IMR-90 (cell line): ENCODE measurements at regions not wholly inside any gene's neighbourhood (a gene's known extent, or its start where the extent isn't known, plus 50 kb on each side); places are given as distances from the start of the nearest gene placed in this dataset.
"Not testable (repeated sequence)": the region's sequence is repeated elsewhere in the genome, so short reads cannot be mapped to it uniquely, and the experiment has no call there.

Experiments
- CEBPB ChIP-seq: IDR thresholded peaks from 2 replicates; pipeline ENCODE4 v1.6.1; 2012; ENCODE audit warnings: low read depth, low read length, improper control_type of control experiment
- POLR2A ChIP-seq: IDR thresholded peaks from 2 replicates; pipeline ENCODE4 v1.6.1; 2012; ENCODE audit warnings: mild to moderate bottlenecking, low read depth, low read length
- TF ChIP-seq, protein P1 (sequence below): conservative IDR thresholded peaks from 2 replicates; pipeline ENCODE4 v1.5.1; 2012; ENCODE audit warnings: mild to moderate bottlenecking, low read depth, low read length, improper control_type of control experiment

- not testable (repeated sequence) for TF ChIP-seq POLR2A, CEBPB
- TF ChIP-seq, protein P1, sequence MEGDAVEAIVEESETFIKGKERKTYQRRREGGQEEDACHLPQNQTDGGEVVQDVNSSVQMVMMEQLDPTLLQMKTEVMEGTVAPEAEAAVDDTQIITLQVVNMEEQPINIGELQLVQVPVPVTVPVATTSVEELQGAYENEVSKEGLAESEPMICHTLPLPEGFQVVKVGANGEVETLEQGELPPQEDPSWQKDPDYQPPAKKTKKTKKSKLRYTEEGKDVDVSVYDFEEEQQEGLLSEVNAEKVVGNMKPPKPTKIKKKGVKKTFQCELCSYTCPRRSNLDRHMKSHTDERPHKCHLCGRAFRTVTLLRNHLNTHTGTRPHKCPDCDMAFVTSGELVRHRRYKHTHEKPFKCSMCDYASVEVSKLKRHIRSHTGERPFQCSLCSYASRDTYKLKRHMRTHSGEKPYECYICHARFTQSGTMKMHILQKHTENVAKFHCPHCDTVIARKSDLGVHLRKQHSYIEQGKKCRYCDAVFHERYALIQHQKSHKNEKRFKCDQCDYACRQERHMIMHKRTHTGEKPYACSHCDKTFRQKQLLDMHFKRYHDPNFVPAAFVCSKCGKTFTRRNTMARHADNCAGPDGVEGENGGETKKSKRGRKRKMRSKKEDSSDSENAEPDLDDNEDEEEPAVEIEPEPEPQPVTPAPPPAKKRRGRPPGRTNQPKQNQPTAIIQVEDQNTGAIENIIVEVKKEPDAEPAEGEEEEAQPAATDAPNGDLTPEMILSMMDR = not testable (repeated sequence)
These were observed 53.2 kb upstream of the TRA2B start for GRCh38 chr3:185990995-185991394.
